GM12873 (cell line): ENCODE measurements at regions not wholly inside any gene's neighbourhood (a gene's known extent, or its start where the extent isn't known, plus 50 kb on each side); places are given as distances from the start of the nearest gene placed in this dataset.

Source experiments
- TF ChIP-seq, protein P1 (sequence below): IDR thresholded peaks from 2 replicates; pipeline ENCODE4 v1.5.1; 2012; ENCODE audit warnings: low read depth, mild to moderate bottlenecking, moderate library complexity, low read length, control low read depth; ENCODE audit not compliant: insufficient read depth; ENCODE audit errors: missing control alignments

DNA sequence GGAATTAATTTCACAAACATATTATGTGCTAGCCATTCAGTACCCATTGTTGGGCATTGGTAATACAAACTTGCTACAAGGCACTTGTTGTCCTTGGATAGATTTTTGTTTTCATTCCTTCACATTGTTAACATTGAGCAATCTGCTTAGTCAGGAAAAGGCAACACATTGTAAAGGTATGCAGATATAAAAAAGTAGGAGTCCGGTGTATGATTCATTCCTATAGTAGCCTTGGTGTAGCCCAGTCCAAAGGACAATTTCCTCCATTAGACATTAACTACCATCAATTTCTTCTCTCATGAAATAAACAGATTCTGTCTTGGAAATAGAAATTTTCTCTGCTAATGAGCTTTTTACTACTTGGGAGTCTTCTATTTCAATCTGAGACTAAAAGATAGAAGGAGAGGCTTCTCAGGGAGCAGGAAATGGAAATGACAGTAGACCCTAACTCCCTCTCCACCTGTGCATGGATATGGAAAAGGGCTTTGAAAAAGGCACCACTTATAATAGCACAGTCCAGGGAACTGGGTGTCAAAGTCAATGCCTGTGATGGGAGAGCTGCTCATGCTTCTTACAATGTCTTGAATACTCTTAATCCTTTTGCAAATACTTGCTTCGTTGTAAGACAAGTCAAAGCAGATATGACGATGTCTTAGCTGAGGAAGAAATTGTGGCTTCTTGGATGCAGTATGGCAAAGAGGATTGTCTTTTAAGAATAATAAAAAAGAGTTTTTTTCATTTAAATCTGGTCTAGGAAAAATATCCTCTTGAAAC, 369.4 kb upstream of the CITED2 start:
- TF ChIP-seq, protein P1, sequence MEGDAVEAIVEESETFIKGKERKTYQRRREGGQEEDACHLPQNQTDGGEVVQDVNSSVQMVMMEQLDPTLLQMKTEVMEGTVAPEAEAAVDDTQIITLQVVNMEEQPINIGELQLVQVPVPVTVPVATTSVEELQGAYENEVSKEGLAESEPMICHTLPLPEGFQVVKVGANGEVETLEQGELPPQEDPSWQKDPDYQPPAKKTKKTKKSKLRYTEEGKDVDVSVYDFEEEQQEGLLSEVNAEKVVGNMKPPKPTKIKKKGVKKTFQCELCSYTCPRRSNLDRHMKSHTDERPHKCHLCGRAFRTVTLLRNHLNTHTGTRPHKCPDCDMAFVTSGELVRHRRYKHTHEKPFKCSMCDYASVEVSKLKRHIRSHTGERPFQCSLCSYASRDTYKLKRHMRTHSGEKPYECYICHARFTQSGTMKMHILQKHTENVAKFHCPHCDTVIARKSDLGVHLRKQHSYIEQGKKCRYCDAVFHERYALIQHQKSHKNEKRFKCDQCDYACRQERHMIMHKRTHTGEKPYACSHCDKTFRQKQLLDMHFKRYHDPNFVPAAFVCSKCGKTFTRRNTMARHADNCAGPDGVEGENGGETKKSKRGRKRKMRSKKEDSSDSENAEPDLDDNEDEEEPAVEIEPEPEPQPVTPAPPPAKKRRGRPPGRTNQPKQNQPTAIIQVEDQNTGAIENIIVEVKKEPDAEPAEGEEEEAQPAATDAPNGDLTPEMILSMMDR = no peak

DNA sequence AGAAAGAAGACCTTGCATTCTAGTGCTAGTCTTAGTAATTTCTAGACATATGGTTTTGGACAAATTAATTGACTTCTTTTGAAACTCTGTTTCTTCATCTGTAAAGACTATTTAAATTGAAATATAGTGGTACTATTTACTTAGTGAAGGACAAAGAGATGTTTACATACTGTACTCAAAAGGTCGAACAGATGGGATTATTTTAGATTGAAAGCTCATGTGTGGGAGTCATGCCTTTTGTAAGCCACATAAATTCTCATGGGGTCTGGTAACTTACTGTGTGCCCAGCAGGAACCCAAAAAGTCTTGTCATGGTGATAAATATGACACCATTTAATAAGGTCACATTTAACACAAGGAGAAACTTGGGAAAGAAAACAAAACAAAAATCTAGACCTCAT, 368.2 kb upstream of the CITED2 start:
- TF ChIP-seq, protein P1 = no peak

GRCh38 chr6:139738801-139739455, 364.5 kb upstream of the CITED2 start:
- TF ChIP-seq, protein P1 = no peak

- TF ChIP-seq, protein P1 = no peak
Measured at GRCh38 chr6:139736325-139736906, 362.0 kb upstream of the CITED2 start.

DNA sequence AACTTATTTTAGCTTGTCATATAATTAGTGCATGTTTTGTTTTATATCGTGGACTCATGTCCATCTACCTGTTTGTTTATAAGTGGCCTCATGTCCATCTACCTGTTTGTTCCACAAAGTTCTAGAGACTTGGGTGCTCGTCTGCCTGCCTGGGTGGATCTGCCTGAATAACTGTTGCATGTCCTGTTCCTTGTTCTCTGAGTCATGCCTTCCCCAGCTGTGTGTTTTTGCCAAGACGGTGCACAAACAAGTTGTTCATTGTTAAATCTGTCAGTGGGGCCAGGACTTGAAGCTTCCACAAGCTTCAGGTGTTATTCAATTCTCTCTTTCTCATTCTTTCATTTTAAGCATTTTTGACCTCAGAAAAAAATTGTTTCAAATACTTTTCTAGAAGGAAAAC, 358.0 kb upstream of the CITED2 start:
- TF ChIP-seq, protein P1 = no peak

GRCh38 chr6:139730340-139730974, 356.0 kb upstream of the CITED2 start:
- TF ChIP-seq, protein P1 = no peak
